Karpas-422 (cell line): ENCODE measurements at regions not wholly inside any gene's neighbourhood (a gene's known extent, or its start where the extent isn't known, plus 50 kb on each side); places are given as distances from the start of the nearest gene placed in this dataset.

ENCODE experiments used
- DNase-seq: peaks from one replicate; pipeline ENCODE4 v3.0.0-alpha.2; 2015
- H2AFZ ChIP-seq: fragments of 200-600 bp; sonication (generic); 2 replicates; pipeline ENCODE4 v1.6.1; 2014; ENCODE audit warnings: antibody characterized with exemption, low read length, mixed read lengths
- H3K27ac ChIP-seq: fragments of 200-600 bp; sonication (generic); 2 replicates; pipeline ENCODE4 v1.5.1; 2014; ENCODE audit warnings: mild to moderate bottlenecking, low read length, moderate library complexity
- H3K27me3 ChIP-seq: fragments of 200-600 bp; sonication (generic); 2 replicates; pipeline ENCODE4 v1.6.1; 2014; ENCODE audit warnings: low read length, mixed read lengths
- H3K36me3 ChIP-seq: fragments of 200-600 bp; sonication (generic); 2 replicates; pipeline ENCODE4 v1.6.1; 2014; ENCODE audit warnings: low read length, mixed read lengths; ENCODE audit not compliant: insufficient read depth
- H3K4me1 ChIP-seq: fragments of 200-600 bp; sonication (generic); 2 replicates; pipeline ENCODE4 v1.6.1; 2014; ENCODE audit warnings: mild to moderate bottlenecking, low read length, mixed read lengths
- H3K4me2 ChIP-seq: fragments of 200-600 bp; sonication (generic); 2 replicates; pipeline ENCODE4 v1.6.1; 2014; ENCODE audit warnings: low read length, low read depth, mild to moderate bottlenecking; ENCODE audit not compliant: poor library complexity, severe bottlenecking
- H3K4me3 ChIP-seq: fragments of 200-600 bp; sonication (generic); 2 replicates; pipeline ENCODE4 v1.5.1; 2014; ENCODE audit warnings: mild to moderate bottlenecking, antibody characterized with exemption, low read length, mixed read lengths
- H3K79me2 ChIP-seq: fragments of 200-600 bp; sonication (generic); 2 replicates; pipeline ENCODE4 v1.6.1; 2014; ENCODE audit warnings: mild to moderate bottlenecking, low read length, mixed read lengths
- H3K9ac ChIP-seq: fragments of 200-600 bp; sonication (generic); 2 replicates; pipeline ENCODE4 v1.6.0; 2014; ENCODE audit warnings: low read length
- H3K9me2 ChIP-seq: fragments of 200-600 bp; sonication (generic), shearing (Covaris generic); replicated peaks from 2 replicates; pipeline ENCODE4 v1.6.0; 2014; ENCODE audit warnings: mild to moderate bottlenecking, low read length, moderate library complexity; ENCODE audit not compliant: insufficient read depth
- H3K9me3 ChIP-seq: fragments of 300-700, 200-600 bp; sonication (generic); 2 replicates; pipeline ENCODE4 v1.6.1; 2014; ENCODE audit warnings: low read length, mixed read lengths
- H4K20me1 ChIP-seq: fragments of 200-600 bp; sonication (generic); 2 replicates; pipeline ENCODE4 v1.6.1; 2014; ENCODE audit warnings: mild to moderate bottlenecking, antibody characterized with exemption, low read length, low read depth; ENCODE audit not compliant: insufficient read depth

DNA sequence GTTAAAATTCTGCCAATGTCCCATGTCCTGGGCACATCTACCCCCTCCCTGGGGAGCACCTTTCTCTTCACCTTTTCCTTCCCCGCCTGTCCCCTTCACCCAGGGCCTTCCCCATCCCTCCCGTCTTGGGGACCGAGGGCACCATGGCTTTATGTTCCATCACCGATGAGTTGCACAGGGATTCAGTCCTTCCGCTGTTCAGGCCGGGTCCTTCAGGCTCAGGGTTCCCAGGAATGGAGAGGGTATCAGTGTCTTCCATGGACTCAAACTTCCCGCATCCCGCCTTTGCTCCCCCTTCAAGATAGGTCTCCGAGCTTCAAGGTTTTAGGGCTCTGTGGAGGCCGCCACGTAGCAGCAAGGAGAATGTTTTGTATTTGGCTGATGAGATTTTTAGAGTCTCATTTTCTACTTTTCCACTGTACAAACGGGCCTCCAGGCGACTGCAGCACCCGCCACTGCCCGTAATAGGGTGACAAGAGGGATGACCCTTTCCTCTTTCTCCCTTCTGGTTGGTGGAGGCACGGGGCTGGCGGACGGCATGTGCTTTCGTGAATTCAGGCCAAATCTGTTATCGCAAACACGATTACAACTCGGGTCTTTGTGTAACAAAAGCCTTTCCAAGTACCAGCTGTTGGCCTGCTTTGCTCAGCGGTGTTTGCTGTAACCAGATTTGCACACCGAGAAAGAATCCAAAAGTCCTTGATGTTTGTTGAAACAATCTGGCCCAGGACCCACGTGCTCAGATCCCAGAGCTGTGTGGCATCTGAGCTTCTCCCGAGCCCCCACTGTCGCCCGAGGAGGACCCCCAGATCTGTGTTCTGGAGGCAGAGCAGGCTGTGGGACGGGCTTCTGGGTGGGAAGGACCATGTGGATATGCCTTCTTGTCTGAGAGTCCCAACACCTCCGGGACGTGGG, 236.3 kb downstream of the SEC14L1 start:
- H2AFZ ChIP-seq, result no peak overlapping the region
- no peak overlapping the region for H3K27ac ChIP-seq
- DNase-seq, result no peak
- H3K4me1 ChIP-seq, result peaks cover 31% of the 10 kb centered on the region
- H3K27me3 ChIP-seq, result no peaks in the 10 kb centered on the region
- H3K79me2 ChIP-seq, result no peaks in the 10 kb centered on the region
- H4K20me1 ChIP-seq, result peaks cover 4% of the 10 kb centered on the region; the same call in 1 of the 2 replicates
- no peaks in the 10 kb centered on the region for H3K9me3 ChIP-seq
- H3K4me2 ChIP-seq, result no peak overlapping the region
- H3K4me3 ChIP-seq, result no peak overlapping the region
- no peak overlapping the region for H3K9ac ChIP-seq
- H3K36me3 ChIP-seq, result no peaks in the 10 kb centered on the region
- H3K9me2 ChIP-seq, result no peaks in the 10 kb centered on the region

DNA sequence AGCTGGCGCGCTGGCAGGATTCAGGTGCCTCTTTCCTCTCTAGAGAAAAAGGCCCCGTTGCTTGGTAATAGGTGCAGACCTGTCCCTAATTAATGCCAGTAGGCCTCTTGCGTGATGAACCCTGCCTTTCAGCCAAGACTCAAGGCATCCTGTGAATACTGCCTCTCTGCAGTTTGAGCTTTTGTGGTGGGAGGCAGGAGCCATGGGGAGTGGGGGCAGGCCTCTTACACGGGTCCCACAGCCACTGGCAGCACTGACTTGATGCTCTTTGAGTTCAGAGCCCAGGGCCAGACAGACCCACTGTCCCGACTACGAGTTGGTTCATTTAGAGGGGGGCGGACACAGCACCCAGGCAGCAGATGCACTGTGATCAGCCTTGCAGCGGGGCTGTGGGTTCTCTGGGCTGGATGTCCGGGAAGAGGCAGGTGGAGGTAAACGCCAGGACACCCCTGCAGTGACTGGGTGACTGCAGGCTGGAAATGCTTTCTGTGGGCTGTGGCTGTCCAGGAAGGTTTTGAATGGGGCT, 237.0 kb downstream of the SEC14L1 start:
- no peak overlapping the region for H3K27ac ChIP-seq
- H3K4me1 ChIP-seq, result peaks cover 31% of the 10 kb centered on the region
- no peaks in the 10 kb centered on the region for H3K9me2 ChIP-seq
- no peak overlapping the region for H3K4me3 ChIP-seq
- no peaks in the 10 kb centered on the region for H3K79me2 ChIP-seq
- no peaks in the 10 kb centered on the region for H3K9me3 ChIP-seq
- H3K4me2 ChIP-seq, result no peak overlapping the region
- H3K27me3 ChIP-seq, result no peaks in the 10 kb centered on the region
- no peak for DNase-seq
- peaks cover 4% of the 10 kb centered on the region; the same call in 1 of the 2 replicates for H4K20me1 ChIP-seq
- no peak overlapping the region for H2AFZ ChIP-seq
- no peak overlapping the region for H3K9ac ChIP-seq
- H3K36me3 ChIP-seq, result no peaks in the 10 kb centered on the region

DNA sequence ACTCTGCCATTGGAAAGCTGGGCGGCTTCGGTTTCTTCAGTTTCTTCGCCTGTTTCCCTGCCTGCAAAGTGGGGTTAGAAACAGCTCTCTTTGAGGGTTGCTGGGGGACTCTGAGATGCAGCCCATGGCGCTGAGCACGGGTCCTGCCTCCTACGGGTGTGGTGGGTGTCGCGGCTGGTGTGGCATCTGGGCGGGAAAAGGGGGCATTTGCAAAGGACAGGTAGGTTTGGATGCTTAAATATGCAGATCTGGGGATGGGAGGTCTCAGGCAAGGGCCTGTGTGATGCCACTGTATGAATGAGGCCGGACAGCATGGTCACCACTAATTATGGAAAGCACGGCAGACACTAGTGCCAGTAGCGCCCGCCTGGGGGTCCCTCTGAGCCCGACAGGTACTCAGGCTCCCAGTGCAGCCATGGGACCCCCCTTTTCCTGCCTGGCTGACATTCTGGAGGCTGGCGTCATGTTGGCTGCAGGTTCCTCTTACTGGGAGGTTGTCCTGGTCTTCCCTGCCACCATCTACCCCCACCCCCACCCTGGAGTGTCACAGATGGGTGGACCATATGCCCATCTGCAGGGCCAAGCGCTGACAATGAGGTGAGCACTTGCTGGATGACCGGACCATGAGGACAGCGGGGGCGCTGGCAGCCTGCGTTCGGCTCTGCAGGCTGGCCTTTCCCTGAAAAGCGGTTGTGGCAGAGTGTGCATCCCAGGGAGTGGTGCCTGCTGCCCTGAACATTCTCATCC, 237.7 kb downstream of the SEC14L1 start:
- Histone ChIP-seq H3K27ac (no peak overlapping the region), H4K20me1 (peaks cover 4% of the 10 kb centered on the region; the same call in 1 of the 2 replicates), H3K9me2 (no peaks in the 10 kb centered on the region), H3K4me1 (peaks cover 36% of the 10 kb centered on the region), H3K9ac (no peak overlapping the region), H2AFZ (no peak overlapping the region), H3K9me3 (no peaks in the 10 kb centered on the region), H3K4me2 (no peak overlapping the region), H3K79me2 (no peaks in the 10 kb centered on the region), H3K27me3 (no peaks in the 10 kb centered on the region), H3K36me3 (no peaks in the 10 kb centered on the region), H3K4me3 (no peak overlapping the region)
- no peak for DNase-seq

GRCh38 chr17:77379065-77379428, 238.3 kb downstream of the SEC14L1 start:
- H3K27ac ChIP-seq, result no peak overlapping the region
- no peak overlapping the region for H3K9ac ChIP-seq
- H3K4me1 ChIP-seq, result peaks cover 36% of the 10 kb centered on the region
- H2AFZ ChIP-seq, result no peak overlapping the region
- no peaks in the 10 kb centered on the region for H3K9me3 ChIP-seq
- H3K27me3 ChIP-seq, result no peaks in the 10 kb centered on the region
- no peak overlapping the region for H3K4me2 ChIP-seq
- no peak for DNase-seq
- no peaks in the 10 kb centered on the region for H4K20me1 ChIP-seq
- no peaks in the 10 kb centered on the region for H3K79me2 ChIP-seq
- no peak overlapping the region for H3K4me3 ChIP-seq
- no peaks in the 10 kb centered on the region for H3K9me2 ChIP-seq
- H3K36me3 ChIP-seq, result no peaks in the 10 kb centered on the region

DNA sequence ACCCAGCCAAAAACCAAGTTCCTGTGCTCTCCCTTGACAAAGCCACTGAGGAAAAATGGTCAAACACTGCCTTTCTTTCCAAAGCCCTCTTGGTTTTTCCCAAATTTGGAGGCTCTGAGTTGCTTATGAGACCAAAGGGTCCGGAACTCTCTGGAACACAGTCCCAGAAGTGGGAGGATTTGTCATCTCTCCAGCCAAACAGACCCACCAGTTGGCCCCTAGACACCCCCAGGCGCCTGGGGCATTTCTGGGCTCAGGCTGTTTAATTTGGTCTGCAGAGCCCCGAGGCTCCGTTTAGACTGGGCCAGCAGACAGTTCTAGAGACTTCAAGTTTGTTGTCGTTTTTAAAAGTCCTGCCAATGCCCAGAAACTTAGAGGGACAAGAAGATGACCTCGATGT, 239.1 kb downstream of the SEC14L1 start:
- H3K4me1 ChIP-seq, result peaks cover 34% of the 10 kb centered on the region

DNA sequence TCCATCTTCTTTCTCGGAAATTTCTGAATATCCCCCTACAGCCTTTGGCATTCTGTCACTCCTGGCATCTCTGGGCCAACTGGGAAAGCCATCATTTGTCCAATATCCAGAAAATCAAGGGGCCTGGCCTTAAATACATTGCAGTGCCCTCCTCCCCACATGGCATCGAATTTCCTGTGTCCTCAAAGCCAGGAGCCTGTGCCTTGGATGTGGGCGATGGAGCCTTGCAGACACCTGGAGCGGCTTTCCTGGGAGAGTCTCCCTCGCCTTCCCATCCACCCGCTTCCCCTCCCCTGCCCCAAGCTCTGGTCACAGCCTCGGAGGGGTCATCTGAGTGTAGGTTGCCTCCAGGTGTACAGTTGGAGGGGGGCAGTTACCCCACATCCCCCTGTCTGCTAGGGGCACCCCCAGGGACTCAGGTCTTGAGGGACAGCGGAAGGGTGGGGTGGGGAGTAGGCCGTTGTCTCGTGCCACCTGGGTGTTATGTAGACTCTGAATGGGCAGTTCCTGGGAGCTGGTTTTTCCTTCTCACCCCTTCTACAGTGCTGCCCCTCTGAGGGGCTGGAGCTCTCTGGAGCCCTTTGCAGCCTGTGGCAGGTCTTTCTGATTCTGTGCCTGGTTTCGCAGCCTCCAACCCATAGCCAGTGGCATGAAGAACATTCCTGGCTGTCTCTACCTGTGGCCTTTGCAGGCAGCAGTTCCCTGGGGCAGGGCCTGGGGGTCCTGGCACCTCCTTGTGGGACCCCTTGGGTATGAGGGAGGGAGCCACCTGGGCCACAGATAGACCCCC, 239.8 kb downstream of the SEC14L1 start:
- Histone ChIP-seq H3K9me2 (no peaks in the 10 kb centered on the region), H3K79me2 (no peaks in the 10 kb centered on the region), H3K27ac (no peak overlapping the region), H3K4me2 (no peak overlapping the region), H3K4me1 (peaks cover 34% of the 10 kb centered on the region), H4K20me1 (no peaks in the 10 kb centered on the region), H2AFZ (no peak overlapping the region), H3K27me3 (no peaks in the 10 kb centered on the region), H3K4me3 (no peak overlapping the region), H3K9ac (no peak overlapping the region), H3K36me3 (no peaks in the 10 kb centered on the region), H3K9me3 (no peaks in the 10 kb centered on the region)
- no peak for DNase-seq

More for the DNA sequence above, 239.1 kb downstream of the SEC14L1 start:
- Histone ChIP-seq H2AFZ (no peak overlapping the region), H3K27ac (no peak overlapping the region), H3K4me3 (no peak overlapping the region), H3K9me2 (no peaks in the 10 kb centered on the region), H4K20me1 (no peaks in the 10 kb centered on the region), H3K4me2 (no peak overlapping the region), H3K9ac (no peak overlapping the region), H3K27me3 (no peaks in the 10 kb centered on the region), H3K36me3 (no peaks in the 10 kb centered on the region), H3K79me2 (no peaks in the 10 kb centered on the region), H3K9me3 (no peaks in the 10 kb centered on the region)
- no peak for DNase-seq

- no peak for DNase-seq
- H3K4me3 ChIP-seq, result no peak overlapping the region
- H3K36me3 ChIP-seq, result no peaks in the 10 kb centered on the region
- no peaks in the 10 kb centered on the region for H3K9me3 ChIP-seq
- no peaks in the 10 kb centered on the region for H3K9me2 ChIP-seq
- H4K20me1 ChIP-seq, result no peaks in the 10 kb centered on the region
- peaks cover 34% of the 10 kb centered on the region for H3K4me1 ChIP-seq
- H2AFZ ChIP-seq, result no peak overlapping the region
- H3K27ac ChIP-seq, result no peak overlapping the region
- no peaks in the 10 kb centered on the region for H3K27me3 ChIP-seq
- no peak overlapping the region for H3K9ac ChIP-seq
- no peak overlapping the region for H3K4me2 ChIP-seq
- H3K79me2 ChIP-seq, result no peaks in the 10 kb centered on the region
These were observed 240.5 kb downstream of the SEC14L1 start for GRCh38 chr17:77381185-77381700.
